Loucy (cell line): ENCODE measurements at regions not wholly inside any gene's neighbourhood (a gene's known extent, or its start where the extent isn't known, plus 50 kb on each side); places are given as distances from the start of the nearest gene placed in this dataset.

Source experiments
- CTCF ChIP-seq: fragments of 200-600 bp; sonication (generic); conservative IDR thresholded peaks from 2 replicates; pipeline ENCODE4 v1.5.1; 2014; ENCODE audit warnings: mild to moderate bottlenecking, antibody characterized with exemption, low read length
- EZH2phosphoT487 ChIP-seq: fragments of 200-600 bp; IDR thresholded peaks from 2 replicates; pipeline ENCODE4 v1.6.1; 2018; ENCODE audit warnings: antibody characterized with exemption, mild to moderate bottlenecking, moderate library complexity, borderline replicate concordance

DNA sequence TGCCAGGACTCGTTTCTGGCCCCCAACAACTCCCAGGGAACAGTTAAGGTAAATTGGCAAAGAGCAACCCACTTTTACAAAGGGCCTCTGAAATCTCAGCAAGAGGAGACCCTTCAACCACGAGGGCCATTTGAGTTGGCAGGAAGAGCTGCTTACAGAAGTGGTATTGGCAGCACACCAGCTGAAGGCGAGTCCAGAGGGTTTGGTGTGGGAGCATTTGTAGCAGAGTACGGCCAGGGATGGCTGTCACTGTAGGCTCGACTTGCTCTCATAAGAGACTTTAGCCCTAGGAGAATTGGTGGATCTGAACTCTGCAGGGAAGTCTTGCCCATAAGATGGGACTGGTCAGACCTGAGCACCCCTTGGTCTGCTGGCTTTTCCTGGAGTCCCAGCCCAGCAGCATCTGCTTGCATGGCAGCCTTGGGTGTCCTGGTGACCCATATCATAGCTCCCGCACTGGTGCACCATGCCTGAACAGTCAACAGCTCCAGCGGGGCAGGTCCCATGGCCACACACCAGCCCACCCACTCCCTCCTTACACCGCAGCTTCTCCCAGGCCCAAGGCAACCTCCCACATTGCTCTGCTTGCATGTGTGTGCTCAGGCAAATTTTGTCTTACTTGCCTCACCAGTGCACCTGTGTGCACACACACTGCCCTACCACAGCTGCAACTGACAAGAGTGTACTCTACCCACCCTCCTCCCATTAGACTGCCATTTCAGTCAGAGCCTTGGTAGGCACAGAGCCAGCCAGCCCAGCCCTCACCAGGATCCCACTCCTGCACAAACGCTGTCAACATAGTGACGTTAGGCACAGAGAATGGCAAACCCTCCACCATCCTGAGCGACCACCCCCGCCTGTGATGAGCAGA is 861.6 kb upstream of the DPPA4 start:
- no peak for TF ChIP-seq CTCF
- no peak for TF ChIP-seq EZH2phosphoT487
